Caco-2 (cell line): ENCODE measurements at regions not wholly inside any gene's neighbourhood (a gene's known extent, or its start where the extent isn't known, plus 50 kb on each side); places are given as distances from the start of the nearest gene placed in this dataset.

Source experiments
- BruUV-seq: library from RNA; stranded (reverse); fragments of 400-500 nt; replicated peaks from 2 replicates; lab custom pipeline; 2021; lab: Mats Ljungman, UMichigan
- CTCF ChIA-PET: fragments of 300-600 bp; sonication (Branson Sonifier 250); formaldehyde crosslinking; loops from one replicate; lab custom pipeline; 2022; ENCODE audit warnings: antibody characterized with exemption; lab: Charles Lee
- POLR2A ChIA-PET: fragments of 300-600 bp; sonication (Branson Sonifier 250); formaldehyde crosslinking; loops from one replicate; lab custom pipeline; 2022; ENCODE audit warnings: antibody characterized with exemption; lab: Charles Lee
- DNase-seq, 2 experiments: peaks; one replicate each; pipeline versions ENCODE4 v3.0.0 to v3.0.0-alpha.2; 2020 to 2022
- H3K27me3 ChIP-seq: replicated peaks from 2 replicates; pipeline ENCODE4 v1.6.0; 2011; ENCODE audit warnings: low read length; ENCODE audit not compliant: control insufficient read depth, insufficient read depth
- H3K36me3 ChIP-seq: 2 replicates; pipeline ENCODE4 v1.5.1; 2011; ENCODE audit warnings: low read length; ENCODE audit not compliant: control insufficient read depth, insufficient read depth
- H3K4me1 ChIP-seq: fragments of 250-450 bp; sonication (Bioruptor Pico); 2 replicates; pipeline ENCODE4 v1.5.1; 2020; ENCODE audit warnings: mild to moderate bottlenecking
- H3K4me3 ChIP-seq: 2 replicates; pipeline ENCODE4 v1.5.1; 2011; ENCODE audit warnings: low read depth, mild to moderate bottlenecking, control low read depth, low read length
- H3K9me3 ChIP-seq: fragments of 250-450 bp; sonication (Bioruptor Pico); 2 replicates; pipeline ENCODE4 v1.5.1; 2020; ENCODE audit warnings: mild to moderate bottlenecking, moderate library complexity
- H3K27ac Mint-ChIP-seq: one replicate; pipeline ENCODE4 v1.8.0; 2022; ENCODE audit warnings: mixed read lengths; ENCODE audit not compliant: unreplicated experiment
- H3K27me3 Mint-ChIP-seq: one replicate; pipeline ENCODE4 v1.8.0; 2022; ENCODE audit warnings: mixed read lengths; ENCODE audit not compliant: insufficient read depth, unreplicated experiment
- H3K36me3 Mint-ChIP-seq: one replicate; pipeline ENCODE4 v1.8.0; 2022; ENCODE audit warnings: mild to moderate bottlenecking, mixed read lengths; ENCODE audit not compliant: insufficient read depth, unreplicated experiment
- H3K4me1 Mint-ChIP-seq: one replicate; pipeline ENCODE4 v1.8.0; 2022; ENCODE audit warnings: low read depth, mixed read lengths; ENCODE audit not compliant: unreplicated experiment
- H3K4me3 Mint-ChIP-seq: one replicate; pipeline ENCODE4 v1.8.0; 2022; ENCODE audit warnings: mild to moderate bottlenecking, moderate library complexity, mixed read lengths; ENCODE audit not compliant: unreplicated experiment
- H3K9me3 Mint-ChIP-seq: one replicate; pipeline ENCODE4 v1.8.0; 2022; ENCODE audit warnings: mixed read lengths; ENCODE audit not compliant: unreplicated experiment
- CTCF ChIP-seq, 2 experiments: fragments of 200-600 bp in 1 of 2; IDR thresholded peaks; 1 replicate in 1 of 2; 2 replicates in 1 of 2; pipeline versions ENCODE4 v1.5.1 to v1.8.0; 2011 to 2022; ENCODE audit warnings: antibody characterized with exemption in 1 of 2, control low read depth in 1 of 2, inconsistent platforms in 1 of 2, low read depth in 1 of 2, low read length in 1 of 2, mild to moderate bottlenecking in 1 of 2, moderate library complexity in 1 of 2; ENCODE audit not compliant: insufficient read depth in 1 of 2, severe bottlenecking in 1 of 2, unreplicated experiment in 1 of 2
- intact Hi-C: fragments of 100-400 bp; cut with micrococcal nuclease; formaldehyde crosslinking; loops from one replicate; pipeline ENCODE4 v1.10.0; 2022; ENCODE audit not compliant: unreplicated experiment

GRCh38 chr16:65710107-65710506 is 588.2 kb upstream of the CDH11 start:
- Histone ChIP-seq H3K9me3 (0 out of 2 replicates have a peak, but pooled peaks cover 7% of the 10 kb centered on the region), H3K4me1 (no peaks in the 10 kb centered on the region), H3K27me3 (no peaks in the 10 kb centered on the region), H3K4me3 (no peak overlapping the region), H3K36me3 (no peaks in the 10 kb centered on the region)
- ChIA-PET CTCF (no interaction called here), POLR2A (no interaction called here)
- no peak for TF ChIP-seq CTCF (IDR thresholded peaks at IDR 0.05; ENCODE audit: insufficient read depth in 1 of 2, low read depth in 1 of 2, low read length in 1 of 2, severe bottlenecking in 1 of 2, unreplicated experiment in 1 of 2)
- Mint-ChIP-seq H3K27ac (no peak overlapping the region), H3K4me3 (no peak overlapping the region), H3K9me3 (peaks cover 28% of the 10 kb centered on the region), H3K27me3 (peaks cover 25% of the 10 kb centered on the region), H3K4me1 (no peaks in the 10 kb centered on the region), H3K36me3 (no peaks in the 10 kb centered on the region)
- no TSS peak for BruUV-seq
- intact Hi-C loops, result no loop called here
- DNase-seq, result no peak

- intact Hi-C loops, result no loop called here
- H3K36me3 ChIP-seq, result no peaks in the 10 kb centered on the region
- Mint-ChIP-seq H3K9me3 (peaks cover 17% of the 10 kb centered on the region), H3K27ac (no peak overlapping the region), H3K27me3 (peaks cover 18% of the 10 kb centered on the region), H3K36me3 (no peaks in the 10 kb centered on the region), H3K4me3 (no peak overlapping the region), H3K4me1 (no peaks in the 10 kb centered on the region)
- H3K9me3 ChIP-seq, result no peaks in the 10 kb centered on the region
- POLR2A ChIA-PET, result no interaction called here
- H3K4me1 ChIP-seq, result no peaks in the 10 kb centered on the region
- CTCF ChIA-PET, result no interaction called here
- H3K27me3 ChIP-seq, result no peaks in the 10 kb centered on the region
- no TSS peak for BruUV-seq
- peak in 1 of 2 experiments; percentile 8 for TF ChIP-seq CTCF (IDR thresholded peaks at IDR 0.05; ENCODE audit: insufficient read depth in 1 of 2, low read depth in 1 of 2, low read length in 1 of 2, severe bottlenecking in 1 of 2, unreplicated experiment in 1 of 2)
- no peak for DNase-seq
- no peak overlapping the region for H3K4me3 ChIP-seq
Measured at GRCh38 chr16:65704866-65705265, 583.0 kb upstream of the CDH11 start.

GRCh38 chr16:65702707-65703402 is 581.0 kb upstream of the CDH11 start:
- no peaks in the 10 kb centered on the region for H3K4me1 Mint-ChIP-seq
- intact Hi-C loops, result no loop called here
- DNase-seq, result no peak
- ChIA-PET CTCF (interaction anchor here (0.6 kb wide), 1 partner anchor 13 kb away, joined by 3 read pairs; no protein-coding TSS in a partner anchor), POLR2A (no interaction called here)
- no peaks in the 10 kb centered on the region for H3K36me3 ChIP-seq
- H3K4me3 ChIP-seq, result no peak overlapping the region
- H3K4me3 Mint-ChIP-seq, result no peak overlapping the region
- no peak overlapping the region for H3K27ac Mint-ChIP-seq
- BruUV-seq, result no TSS peak
- H3K27me3 Mint-ChIP-seq, result peaks cover 13% of the 10 kb centered on the region
- H3K9me3 ChIP-seq, result no peaks in the 10 kb centered on the region
- no peaks in the 10 kb centered on the region for H3K9me3 Mint-ChIP-seq
- 0 out of 2 replicates have a peak, but pooled peaks cover 3% of the 10 kb centered on the region for H3K4me1 ChIP-seq
- no peaks in the 10 kb centered on the region for H3K36me3 Mint-ChIP-seq
- TF ChIP-seq CTCF (IDR thresholded peaks at IDR 0.05; ENCODE audit: insufficient read depth in 1 of 2, low read depth in 1 of 2, low read length in 1 of 2, severe bottlenecking in 1 of 2, unreplicated experiment in 1 of 2), result no peak
- H3K27me3 ChIP-seq, result no peaks in the 10 kb centered on the region
